GM18498 (cell line): ENCODE measurements at regions not wholly inside any gene's neighbourhood (a gene's known extent, or its start where the extent isn't known, plus 50 kb on each side); places are given as distances from the start of the nearest gene placed in this dataset.

Experiments
- ATAC-seq: cut with Tn5 transposase; IDR thresholded peaks from one replicate; pipeline ENCODE4 v1.9.1; 2021; ENCODE audit warnings: mild to moderate bottlenecking, moderate library complexity; ENCODE audit not compliant: unreplicated experiment

DNA sequence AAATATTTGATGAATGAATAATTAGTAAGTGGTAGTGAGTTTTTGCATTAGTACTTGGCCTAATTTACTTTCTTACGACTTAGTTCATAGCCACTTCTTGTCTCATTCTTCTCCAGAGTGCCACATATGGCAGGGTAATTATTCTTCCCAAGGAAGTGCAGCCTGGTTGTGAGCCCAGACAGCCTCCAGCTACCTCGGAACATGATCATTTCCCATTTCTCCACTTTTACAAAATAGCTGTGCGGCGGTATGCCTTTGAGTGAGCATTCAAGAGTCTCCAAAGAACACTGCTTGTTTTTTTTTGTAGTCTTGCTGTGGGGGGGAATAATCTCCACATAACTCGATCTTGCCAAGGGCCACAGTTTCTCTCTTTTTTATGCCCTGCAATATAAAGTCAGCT lies 765.0 kb downstream of the HDGFL1 start:
- no peak for ATAC-seq

DNA sequence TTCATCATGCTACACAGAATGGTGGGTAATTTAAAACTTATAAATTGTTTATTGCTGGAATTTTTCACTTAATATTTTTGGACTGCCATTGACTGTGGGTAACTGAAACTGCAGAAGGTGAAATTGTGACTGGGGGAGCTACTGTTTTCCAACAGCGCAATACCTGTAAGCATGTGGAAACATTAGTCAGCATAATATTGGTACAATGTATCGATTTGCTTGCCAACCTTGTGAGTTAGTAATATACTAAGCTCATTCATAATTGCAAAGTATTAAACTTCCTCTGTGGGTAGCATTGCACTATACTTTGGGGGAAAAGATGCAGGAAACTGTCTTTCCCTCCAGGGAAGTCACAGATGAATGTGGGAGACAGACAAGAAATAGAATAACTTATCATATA lies 766.5 kb downstream of the HDGFL1 start:
- no peak for ATAC-seq

DNA sequence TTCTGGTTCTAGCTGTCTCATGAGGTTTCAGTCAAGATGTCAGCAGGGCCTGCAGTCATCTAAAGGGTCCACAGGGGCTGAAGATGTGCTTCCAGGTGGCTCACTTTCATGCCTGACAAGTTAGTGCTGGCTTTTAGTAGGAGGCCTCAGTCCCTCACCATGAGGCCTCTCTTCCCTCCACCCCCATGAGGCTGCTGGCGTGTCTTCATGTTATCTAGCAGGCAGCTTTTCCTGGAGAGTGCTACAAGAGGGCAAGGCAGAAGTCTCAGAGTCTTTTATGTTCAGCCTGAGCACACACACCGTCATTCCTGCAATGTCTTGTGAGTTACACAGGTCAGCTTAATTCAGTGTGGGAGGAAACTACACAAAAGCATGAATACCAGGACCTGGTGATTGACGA lies 769.9 kb downstream of the HDGFL1 start:
- no peak for ATAC-seq

DNA sequence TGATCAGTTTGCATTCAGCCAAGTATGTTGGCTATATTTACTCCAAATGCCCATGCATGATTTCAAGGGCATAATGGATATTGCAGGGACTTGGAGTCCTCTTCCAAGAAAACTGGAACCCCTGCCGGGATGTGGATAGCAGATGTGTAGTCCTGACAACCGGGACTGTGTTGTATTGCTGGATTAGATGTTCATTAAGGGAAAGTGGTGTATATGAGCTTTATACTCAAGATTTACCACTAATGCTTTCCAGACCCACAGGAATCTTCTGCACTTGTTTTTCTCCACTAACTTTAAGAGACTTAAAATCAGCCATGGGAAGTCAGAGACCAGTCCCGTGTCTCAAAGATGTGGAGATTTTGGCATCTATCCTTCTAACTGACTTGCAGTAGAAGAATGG lies 770.9 kb downstream of the HDGFL1 start:
- no peak for ATAC-seq

DNA sequence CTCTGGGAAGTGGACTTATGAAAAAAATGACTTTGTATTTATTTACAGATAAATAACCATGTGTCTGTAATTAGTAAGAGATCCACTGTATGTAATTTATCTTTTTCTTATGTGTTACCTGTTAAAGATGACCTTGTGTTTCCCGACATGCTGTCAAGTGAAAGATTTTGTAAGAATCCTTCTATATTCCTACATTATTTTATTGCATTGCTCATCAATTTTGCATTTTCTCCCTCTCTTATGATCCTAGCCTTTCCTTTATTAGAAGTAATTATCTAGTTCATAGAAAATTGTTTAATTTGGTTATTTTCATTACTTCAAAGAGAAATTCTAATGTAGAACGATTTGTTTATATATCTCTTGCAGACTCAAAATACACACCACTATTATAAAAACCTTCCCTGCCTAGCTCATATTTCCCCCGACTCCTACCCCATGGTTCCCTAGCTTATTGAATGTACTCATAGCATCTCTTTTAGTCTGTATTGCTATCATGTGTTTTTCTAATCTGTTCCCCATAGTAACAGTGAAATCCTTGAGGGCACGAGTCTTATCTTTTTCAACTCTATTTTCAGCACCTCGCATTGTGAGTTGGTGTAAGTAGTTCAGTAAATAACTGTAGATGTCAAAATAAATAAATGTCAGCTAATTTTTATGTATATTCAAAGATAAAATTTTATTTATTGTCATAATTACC lies 774.4 kb downstream of the HDGFL1 start:
- ATAC-seq: no peak

DNA sequence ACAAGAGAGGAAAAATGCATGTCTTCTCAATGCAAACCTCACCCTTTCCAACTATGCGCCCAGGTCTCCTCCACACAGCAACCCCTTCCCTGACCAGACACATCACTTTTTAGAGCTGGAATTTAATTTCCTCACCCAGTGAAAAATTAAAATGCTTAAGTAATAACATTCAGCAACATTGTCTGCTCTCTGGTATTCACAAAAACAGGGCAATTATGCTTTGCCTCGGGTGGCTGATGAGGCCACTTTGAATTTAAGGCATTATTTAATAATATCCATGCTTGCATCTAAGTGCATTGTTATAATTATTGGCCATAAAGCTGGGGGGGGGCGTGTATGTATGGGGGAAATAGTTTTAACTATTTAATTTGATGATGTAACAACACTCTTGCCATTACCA lies 777.8 kb upstream of the NRSN1 start:
- no peak for ATAC-seq

DNA sequence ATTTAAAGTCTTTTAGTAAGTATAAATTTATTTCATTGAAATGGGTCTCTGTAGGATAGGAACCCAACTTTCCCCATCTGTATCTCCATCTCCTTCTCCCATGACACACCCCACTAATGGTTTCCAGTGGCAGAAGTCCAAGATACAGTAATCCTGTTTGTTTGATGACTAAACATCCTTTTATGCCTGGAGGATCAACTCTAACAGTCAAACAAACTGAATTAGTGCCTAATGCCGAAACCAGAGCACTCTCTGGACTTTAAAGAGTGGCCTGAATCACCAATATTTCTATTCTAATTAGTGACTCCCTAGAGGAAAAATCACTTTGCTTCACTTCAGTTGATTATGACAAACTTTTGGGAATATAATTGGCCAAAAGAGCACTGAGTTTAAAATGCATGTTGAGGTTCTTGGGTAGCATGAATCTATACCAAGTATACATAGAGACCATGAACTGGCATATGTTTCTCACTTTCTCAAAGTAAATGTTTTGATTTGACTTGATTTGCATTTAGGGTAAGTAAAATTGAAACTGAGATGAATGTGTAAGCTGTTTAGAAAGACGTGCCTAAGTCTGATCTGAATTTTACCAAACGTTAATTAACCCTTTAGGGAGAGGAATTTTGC lies 776.4 kb upstream of the NRSN1 start:
- no peak for ATAC-seq

DNA sequence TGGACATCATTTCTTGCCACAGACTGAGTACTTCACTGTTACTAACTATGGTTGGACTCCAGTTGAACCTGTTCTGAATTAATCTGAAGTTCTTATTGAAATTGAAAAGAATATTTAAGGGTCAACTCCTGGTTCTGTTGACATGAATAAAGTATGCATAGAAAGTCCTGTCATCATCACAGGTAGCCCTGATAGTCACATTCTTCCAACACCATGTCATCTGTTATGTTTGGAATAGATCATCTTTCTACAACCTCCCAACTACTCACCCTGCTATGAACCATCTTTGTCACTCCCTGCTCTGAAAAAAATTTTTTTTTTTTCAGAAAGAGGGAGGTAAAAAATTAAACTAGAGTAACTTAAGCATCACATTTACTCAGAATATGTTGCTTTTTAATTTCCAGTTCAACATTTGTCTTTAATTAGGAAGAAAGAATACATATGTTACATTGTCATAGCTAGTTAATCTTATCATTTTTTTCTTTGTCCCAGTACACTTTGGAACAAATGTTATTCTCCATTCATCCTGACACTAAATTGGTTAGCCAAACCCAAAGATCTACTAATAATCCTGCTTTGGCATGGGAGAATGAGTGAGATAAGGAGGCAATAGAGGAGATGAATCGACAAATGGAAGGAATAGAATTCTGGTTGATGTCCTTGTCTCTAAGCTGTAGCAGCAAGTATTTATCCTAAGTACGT lies 775.1 kb upstream of the NRSN1 start:
- no peak for ATAC-seq

DNA sequence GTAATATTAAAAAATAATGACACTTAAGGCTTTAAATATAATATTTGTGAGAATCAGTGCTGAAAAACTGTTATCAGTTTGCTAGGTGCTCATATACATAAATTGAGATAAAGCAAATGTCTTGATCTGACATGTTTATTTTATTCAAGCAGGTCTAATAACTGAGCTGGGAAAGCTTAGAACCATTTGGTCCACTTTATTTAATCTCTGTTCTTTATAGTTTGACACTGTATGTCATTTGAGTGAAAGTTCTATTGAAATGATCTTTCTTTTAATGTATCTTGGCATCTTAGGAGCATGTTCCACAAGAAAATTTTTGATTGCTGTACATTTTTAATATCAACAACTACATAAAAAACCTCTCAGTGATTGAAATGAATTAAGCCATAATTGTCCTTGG lies 772.0 kb upstream of the NRSN1 start:
- ATAC-seq: no peak

DNA sequence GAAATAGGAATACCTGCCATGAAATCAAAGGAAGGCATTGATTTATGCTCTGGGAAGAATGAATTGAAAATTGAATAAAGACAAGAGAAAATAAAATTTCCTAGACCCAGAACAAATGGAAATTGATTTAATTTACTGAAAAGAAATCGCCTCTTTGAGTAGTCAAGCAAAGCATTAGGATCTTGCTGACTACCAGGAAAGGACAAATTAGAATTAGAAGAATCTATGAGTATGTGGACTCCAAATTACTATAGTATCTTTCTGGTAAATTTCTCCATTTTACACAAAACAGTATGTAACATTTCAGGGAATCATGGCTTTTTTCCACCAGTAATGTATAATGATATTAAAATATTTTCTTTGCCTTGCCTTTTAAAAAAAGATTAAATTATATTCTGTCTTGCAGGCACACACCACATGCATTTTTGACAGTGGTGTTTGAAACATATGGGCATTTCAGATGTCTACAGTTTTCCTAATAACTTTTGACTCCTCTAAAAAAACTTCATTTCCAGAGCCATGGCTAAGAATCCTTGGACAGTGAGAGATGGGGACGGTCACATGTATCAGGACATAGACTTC lies 768.7 kb upstream of the NRSN1 start:
- no peak for ATAC-seq

DNA sequence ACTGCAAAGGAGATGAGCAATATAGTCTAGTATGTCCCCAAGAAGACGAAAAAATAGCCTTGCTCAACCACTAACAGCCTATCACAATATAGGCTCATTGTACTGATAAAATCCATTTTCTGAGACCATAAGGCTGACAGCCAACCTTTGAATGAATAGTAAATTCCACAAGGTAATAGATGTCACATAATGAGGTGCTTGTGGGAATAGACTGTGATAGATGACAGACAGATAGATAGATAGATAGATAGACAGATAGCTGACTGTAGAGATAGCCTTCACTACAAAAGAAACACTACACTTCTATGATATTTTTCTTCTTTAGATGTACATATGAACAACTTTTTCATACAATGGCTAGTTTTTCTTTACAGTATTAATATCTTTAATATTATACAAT lies 760.3 kb upstream of the NRSN1 start:
- no peak for ATAC-seq

DNA sequence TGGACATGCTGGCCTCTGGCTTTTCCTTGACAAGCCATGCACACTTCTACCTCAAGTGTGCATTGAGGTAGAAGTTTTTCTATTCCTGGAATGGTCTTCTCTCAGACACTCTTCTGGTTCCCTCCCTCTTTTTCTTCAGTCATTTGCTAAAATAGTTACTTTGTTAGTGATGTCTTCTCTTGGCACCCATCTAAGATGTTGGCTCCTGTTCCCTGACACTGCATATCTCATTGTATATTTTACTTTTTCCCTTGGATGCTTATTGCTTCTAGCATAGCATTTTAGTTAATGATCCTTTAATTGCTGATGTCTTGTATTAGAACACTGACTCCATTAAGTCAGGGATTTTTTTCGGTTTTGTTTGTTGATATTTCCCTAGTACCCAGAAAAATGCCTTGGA lies 758.7 kb upstream of the NRSN1 start:
- ATAC-seq: no peak

DNA sequence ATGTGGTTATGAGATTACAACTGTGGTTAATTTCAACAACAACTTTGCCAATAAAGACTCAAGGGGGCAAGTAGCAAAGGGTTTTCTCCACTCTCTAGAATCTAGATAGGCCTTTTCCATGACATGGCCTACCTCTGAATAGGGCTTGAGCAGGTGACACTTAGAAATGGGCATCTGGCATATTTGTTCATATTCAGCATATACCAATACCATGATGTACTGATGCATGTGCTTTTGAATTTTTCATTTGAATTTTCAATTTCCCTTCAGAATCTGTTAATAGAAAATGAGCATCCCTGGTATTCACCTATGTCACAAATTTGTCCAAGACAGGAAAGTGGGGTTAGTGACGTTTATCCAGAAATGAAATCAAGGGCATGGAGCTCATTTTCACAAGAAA lies 757.5 kb upstream of the NRSN1 start:
- ATAC-seq: no peak

DNA sequence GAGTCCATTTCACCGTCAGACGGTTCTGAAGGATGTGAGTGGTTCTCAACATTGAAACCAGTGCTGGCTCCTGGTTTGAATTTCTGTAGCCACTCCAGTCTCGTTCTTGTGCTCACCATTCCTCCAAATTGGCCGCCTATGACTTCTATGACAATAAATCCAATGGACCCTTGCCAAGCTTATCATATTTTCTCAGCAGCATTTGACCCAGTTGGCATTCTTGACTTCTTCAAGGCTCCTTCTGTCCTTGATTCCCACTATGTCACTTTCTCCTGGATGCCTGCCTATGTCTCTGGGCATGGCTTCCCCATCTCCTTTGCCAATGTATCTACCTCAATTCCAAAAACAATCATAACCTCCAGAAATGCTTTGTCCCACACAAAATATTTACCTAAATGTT lies 756.0 kb upstream of the NRSN1 start:
- ATAC-seq: no peak

DNA sequence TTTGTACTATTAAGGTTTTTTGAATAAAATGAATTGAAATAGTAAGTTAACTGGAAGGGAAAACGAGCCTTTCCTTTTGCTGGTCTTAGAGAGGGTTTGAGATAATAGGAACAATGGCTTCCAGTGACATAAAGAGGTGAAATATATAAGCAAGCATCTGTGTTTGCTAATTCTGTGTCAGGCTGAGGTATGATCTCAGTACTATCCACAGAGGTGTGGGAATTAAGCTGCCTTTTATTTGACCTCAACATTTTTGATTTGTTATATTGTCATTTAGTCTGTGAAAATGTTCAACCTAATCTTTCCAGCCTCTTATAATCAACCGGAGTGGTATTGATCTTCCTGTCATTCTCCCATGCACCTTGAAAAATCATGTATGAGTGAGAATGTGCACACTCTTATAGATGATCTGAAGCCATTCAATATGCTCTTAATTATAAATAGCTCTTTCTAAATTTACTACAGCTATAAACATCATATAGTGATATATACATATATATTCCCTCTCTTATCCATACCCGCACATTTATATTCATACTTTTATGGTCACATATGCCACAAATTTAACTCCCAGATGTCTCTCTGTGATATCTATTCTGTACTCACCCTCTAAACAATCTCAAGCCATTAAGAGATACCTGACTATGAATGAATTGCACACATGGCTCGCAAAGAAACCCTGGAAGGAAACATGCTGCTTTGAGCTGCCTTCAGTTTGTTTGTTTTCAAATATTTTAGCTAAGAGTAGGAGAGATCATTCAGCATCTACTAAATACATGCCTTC lies 754.7 kb upstream of the NRSN1 start:
- ATAC-seq: no peak

DNA sequence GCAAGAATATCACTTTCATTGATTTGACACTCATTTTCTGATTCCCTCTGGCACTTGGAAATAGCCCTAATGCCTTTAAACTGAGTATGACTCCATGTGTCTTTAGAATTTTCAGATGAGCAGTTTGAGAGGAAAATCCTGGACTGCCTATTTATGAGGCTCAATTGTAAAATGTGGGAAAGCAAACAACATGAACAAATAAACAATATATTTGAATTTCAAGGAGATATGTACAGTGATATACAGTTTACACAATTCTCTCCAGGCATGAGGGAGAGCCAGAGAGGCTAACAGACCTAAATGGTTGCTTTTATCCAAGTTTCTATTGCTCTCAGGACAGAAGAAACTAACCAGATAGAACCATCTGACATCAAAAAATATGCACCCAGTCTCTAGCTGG lies 748.2 kb upstream of the NRSN1 start:
- no peak for ATAC-seq

DNA sequence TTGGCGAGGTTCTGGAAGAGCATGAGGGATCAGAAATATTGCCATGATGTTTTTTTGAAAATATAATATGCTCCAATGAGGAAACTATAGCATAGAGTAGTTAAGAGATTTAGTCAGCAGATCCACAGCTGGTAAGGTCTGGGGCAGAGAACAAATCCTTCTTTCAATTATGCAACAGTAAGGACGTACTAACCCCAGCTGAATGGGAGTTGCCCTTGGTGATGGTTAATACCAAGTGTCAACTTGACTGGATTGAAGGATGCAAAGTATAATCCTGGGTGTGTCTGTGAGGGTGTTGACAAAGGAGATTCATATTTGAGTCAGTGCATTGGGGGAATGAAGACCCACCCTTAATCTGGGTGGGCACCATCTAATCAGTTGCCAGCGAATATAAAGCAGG lies 745.5 kb upstream of the NRSN1 start:
- ATAC-seq: no peak

DNA sequence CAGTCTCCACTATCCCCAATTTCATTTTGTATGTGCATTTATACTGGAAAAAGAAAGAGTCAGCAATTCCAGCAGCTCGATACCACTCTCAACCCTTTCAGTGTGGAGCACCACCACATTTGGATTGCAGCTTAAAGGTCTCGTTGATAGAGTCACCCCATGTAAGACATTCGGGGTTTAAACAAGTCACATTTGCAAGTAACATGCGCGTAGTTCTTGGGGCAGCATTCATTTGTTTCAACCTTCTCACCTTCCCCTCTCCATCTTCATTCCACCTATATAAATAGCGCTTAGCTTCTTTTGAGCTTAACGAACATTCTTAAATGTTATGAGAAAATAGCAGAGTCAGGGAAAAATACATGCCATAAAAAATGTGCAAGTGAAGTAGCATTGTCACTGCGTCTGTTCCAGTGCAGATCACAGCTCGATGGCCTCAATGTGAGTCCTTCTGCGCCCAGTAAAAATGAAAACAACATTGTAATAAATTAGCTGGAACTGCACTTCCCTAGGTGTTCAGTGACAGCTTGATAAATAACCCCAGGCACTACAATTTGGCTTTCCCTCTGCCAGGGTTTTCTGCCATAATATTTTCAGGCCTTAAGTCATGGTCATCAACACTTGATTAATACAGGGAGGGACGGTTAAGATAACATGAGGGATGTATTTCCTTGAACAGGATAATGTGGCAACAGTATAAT lies 737.8 kb upstream of the NRSN1 start:
- no peak for ATAC-seq

DNA sequence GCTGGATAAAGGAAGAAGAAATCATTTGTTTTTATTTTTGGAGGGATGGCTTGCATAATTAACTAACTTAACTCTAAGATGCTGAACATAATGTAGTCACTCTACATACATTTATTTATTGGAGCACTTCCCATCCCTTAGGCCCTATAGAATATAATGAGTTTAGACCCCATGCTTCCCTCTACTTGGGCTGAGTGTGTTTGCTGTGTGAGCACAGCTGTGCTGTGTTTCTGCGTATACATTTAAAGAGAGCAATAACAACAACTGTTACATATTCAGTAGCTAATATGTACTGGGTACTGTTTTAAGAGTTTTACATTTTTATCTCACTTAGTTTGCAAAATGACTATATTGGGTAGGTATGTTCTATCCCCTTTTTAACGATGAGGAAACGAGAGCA lies 736.6 kb upstream of the NRSN1 start:
- ATAC-seq: no peak

DNA sequence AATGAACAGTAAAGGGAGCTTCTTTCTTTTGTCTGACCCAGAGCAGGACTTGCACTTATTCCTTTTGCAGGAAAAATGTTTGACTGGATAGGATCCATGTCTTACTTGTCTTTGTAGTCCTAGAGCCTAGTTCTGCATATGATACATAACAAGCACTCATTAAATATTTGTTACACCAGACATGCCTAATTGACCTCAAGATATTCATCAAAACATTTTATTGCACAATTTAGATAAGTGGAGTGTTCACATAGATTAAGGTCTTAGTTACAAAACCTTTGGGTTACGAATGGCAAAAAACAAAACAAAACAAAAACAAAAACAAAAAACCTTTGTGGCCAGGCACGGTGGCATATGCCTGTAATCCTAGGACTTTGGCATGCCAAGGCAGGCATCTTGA lies 735.8 kb upstream of the NRSN1 start:
- ATAC-seq: no peak

DNA sequence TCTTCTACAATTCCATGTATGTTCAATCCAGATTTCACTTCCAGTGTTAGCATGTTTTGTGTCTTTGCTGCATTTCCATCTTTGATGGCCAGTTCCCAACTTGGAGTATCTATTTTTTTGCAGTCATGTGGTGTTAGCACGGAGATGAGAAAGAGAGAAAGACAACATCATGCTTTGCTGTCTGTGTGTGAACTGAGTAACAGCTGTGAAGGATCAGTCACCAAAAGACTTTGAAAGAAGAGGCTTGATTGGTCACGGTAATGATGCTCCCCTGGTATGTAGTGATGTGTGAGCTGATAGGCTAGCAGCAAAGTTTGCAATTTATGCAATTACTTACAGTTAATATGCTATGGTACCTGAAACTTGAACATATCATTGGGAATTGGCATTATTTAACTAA lies 731.3 kb upstream of the NRSN1 start:
- no peak for ATAC-seq
